ENCODE measurements at regions not wholly inside any gene's neighbourhood (a gene's known extent, or its start where the extent isn't known, plus 50 kb on each side); places are given as distances from the start of the nearest gene placed in this dataset.

DNA sequence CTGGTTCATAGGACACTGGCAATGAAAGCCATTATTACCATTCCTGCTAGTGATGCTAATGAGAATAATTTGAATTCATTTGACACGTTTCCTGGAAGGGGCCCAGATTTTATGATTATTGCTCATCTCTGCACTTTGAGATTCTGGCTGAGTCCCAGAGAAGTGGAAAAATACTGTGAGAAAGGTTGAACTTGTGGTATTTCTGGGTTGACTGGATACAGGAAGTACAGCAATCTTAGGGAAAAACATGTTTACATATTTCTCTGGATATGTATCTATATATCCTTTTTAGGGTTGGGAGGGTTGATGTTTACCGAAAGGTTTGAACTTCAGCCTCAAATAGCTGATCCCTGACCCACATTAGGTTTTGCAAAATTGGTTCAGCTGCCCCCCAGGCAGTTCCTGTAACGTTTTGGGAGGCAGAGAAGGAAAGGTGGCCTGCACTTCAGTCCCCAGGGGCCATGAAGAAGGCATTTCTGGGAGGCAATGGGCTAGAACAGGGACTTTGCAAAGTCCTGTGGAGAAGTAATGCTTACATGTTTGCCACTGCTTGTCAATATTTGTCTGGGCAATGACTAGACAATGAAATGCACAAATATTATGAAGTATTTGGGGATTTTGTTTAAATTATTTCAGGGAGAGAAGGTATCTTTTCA is 253.7 kb upstream of the PITRM1 start:
- no peak for TF ChIP-seq POLR2A (IDR thresholded peaks at IDR 0.05)
- TF ChIP-seq, protein P1, sequence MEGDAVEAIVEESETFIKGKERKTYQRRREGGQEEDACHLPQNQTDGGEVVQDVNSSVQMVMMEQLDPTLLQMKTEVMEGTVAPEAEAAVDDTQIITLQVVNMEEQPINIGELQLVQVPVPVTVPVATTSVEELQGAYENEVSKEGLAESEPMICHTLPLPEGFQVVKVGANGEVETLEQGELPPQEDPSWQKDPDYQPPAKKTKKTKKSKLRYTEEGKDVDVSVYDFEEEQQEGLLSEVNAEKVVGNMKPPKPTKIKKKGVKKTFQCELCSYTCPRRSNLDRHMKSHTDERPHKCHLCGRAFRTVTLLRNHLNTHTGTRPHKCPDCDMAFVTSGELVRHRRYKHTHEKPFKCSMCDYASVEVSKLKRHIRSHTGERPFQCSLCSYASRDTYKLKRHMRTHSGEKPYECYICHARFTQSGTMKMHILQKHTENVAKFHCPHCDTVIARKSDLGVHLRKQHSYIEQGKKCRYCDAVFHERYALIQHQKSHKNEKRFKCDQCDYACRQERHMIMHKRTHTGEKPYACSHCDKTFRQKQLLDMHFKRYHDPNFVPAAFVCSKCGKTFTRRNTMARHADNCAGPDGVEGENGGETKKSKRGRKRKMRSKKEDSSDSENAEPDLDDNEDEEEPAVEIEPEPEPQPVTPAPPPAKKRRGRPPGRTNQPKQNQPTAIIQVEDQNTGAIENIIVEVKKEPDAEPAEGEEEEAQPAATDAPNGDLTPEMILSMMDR (IDR thresholded peaks at IDR 0.05 in 4 of 5, conservative IDR thresholded peaks at IDR 0.05 in 1 of 5): no peak

All from gastrocnemius medialis (tissue), 4 donors.